Fibroblast of lung (primary cell): ENCODE measurements at regions not wholly inside any gene's neighbourhood (a gene's known extent, or its start where the extent isn't known, plus 50 kb on each side); places are given as distances from the start of the nearest gene placed in this dataset.

ENCODE experiments used
- EZH2 ChIP-seq: IDR thresholded peaks from 2 replicates; pipeline ENCODE4 v1.5.1; 2012; ENCODE audit warnings: low read length, control low read depth, mild to moderate bottlenecking; ENCODE audit errors: missing control alignments
- TF ChIP-seq, protein P1 (sequence below), 2 donors: IDR thresholded peaks in 1 of 2; conservative IDR thresholded peaks in 1 of 2; 1 replicate in 1 of 2; 2 replicates in 1 of 2; pipeline ENCODE4 v1.5.1; 2011 to 2012; ENCODE audit warnings: low read length in 2 of 2, control low read depth in 1 of 2, inconsistent platforms in 1 of 2, low read depth in 1 of 2, mild to moderate bottlenecking in 1 of 2

- TF ChIP-seq, protein P1, sequence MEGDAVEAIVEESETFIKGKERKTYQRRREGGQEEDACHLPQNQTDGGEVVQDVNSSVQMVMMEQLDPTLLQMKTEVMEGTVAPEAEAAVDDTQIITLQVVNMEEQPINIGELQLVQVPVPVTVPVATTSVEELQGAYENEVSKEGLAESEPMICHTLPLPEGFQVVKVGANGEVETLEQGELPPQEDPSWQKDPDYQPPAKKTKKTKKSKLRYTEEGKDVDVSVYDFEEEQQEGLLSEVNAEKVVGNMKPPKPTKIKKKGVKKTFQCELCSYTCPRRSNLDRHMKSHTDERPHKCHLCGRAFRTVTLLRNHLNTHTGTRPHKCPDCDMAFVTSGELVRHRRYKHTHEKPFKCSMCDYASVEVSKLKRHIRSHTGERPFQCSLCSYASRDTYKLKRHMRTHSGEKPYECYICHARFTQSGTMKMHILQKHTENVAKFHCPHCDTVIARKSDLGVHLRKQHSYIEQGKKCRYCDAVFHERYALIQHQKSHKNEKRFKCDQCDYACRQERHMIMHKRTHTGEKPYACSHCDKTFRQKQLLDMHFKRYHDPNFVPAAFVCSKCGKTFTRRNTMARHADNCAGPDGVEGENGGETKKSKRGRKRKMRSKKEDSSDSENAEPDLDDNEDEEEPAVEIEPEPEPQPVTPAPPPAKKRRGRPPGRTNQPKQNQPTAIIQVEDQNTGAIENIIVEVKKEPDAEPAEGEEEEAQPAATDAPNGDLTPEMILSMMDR (conservative IDR thresholded peaks at IDR 0.05 in 1 of 2, IDR thresholded peaks at IDR 0.05 in 1 of 2; ENCODE audit: low read depth in 1 of 2, low read length in 2 of 2): no peak
- no peak for TF ChIP-seq EZH2
These were observed 146.2 kb upstream of the OSR1 start for GRCh38 chr2:19504400-19505198.
